Esophagus (tissue), 2 donors: ENCODE measurements at regions not wholly inside any gene's neighbourhood (a gene's known extent, or its start where the extent isn't known, plus 50 kb on each side); places are given as distances from the start of the nearest gene placed in this dataset.
"Not testable (repeated sequence)": the region's sequence is repeated elsewhere in the genome, so short reads cannot be mapped to it uniquely, and the experiment has no call there.

Experiments
- H3K27ac ChIP-seq, 2 donors: one replicate each; pipeline ENCODE4 v1.5.1; 2013; ENCODE audit warnings: low read depth in 2 of 2, mild to moderate bottlenecking in 2 of 2, inconsistent platforms in 1 of 2, low read length in 1 of 2, moderate library complexity in 1 of 2
- H3K27me3 ChIP-seq, 2 donors: one replicate each; pipeline ENCODE4 v1.6.1; 2013; ENCODE audit warnings: low read length in 2 of 2, control low read depth in 1 of 2, mild to moderate bottlenecking in 1 of 2; ENCODE audit not compliant: insufficient read depth in 2 of 2, control insufficient read depth in 1 of 2
- H3K36me3 ChIP-seq, 2 donors: one replicate each; pipeline ENCODE4 v1.6.1; 2013; ENCODE audit warnings: low read length in 1 of 2; ENCODE audit not compliant: control insufficient read depth in 2 of 2, insufficient read depth in 2 of 2
- H3K4me1 ChIP-seq, 2 donors: one replicate each; pipeline ENCODE4 v1.6.1; 2013; ENCODE audit warnings: low read length in 1 of 2; ENCODE audit not compliant: control insufficient read depth in 2 of 2, insufficient read depth in 2 of 2
- H3K4me3 ChIP-seq, 2 donors: one replicate each; pipeline ENCODE4 v1.5.1; 2013; ENCODE audit warnings: low read length in 2 of 2, mild to moderate bottlenecking in 2 of 2, low read depth in 1 of 2, moderate library complexity in 1 of 2
- H3K9me3 ChIP-seq, 2 donors: one replicate each; pipeline ENCODE4 v1.6.1; 2013; ENCODE audit warnings: mild to moderate bottlenecking in 2 of 2, low read depth in 1 of 2, low read length in 1 of 2, moderate library complexity in 1 of 2; ENCODE audit not compliant: control insufficient read depth in 2 of 2, insufficient read depth in 1 of 2
- WGBS, 2 donors: extraction: QIAGEN DNeasy Blood & Tissue Kit; methylation state at CpG; one replicate each; pipeline ENCODE4 v1.1.7; 2013; 5-methylcytosine and 5-hydroxymethylcytosine counted together
- donor health status: healthy with polysubstance abuse.
- donor health status: Bipolar disorder and iron deficiency.

DNA sequence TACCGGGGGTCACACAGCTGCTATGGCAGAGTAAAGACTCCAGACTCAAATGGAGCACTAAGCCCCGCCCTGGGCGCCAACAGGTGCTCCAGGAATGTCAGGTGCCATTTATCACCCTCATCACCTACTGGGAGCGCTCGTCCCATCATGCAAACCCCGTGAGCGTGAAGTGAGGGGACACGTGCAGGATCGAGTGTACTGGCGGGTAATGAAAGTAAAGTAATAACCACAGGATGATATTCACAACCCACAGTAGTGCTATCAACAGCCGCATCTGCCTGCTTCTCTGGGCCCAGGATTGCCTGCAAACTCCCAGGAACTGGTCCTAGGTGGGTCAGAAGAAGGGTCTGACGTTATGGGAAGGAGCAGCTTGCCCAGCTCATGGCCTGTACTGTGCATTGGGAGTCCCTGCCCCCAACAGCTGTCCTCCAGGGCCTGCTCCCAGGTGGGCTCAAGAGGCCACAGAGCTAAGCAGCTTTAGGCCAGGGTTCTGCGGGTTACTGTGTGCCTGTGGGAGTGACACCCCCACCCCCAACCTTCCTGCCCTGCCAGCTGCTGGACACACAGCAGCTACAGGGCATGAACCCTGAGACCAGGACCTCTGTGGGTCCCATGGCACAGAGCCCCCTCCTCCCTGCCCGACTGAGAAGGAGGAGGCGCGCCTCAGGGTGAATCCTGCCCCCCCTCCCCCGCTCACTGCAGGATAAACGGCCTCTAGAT lies 120.5 kb upstream of the SULF2 start:
- 82 to 84% methylated on average over 18 of the region's 18 CpGs for WGBS, 2 donors
- Histone ChIP-seq H3K4me1 (peaks cover 6 to 11% of the 10 kb centered on the region in 2 donors), H3K36me3 (no peaks in the 10 kb centered on the region), H3K9me3 (no peaks in the 10 kb centered on the region), H3K27me3 (peaks cover 0 to 3% of the 10 kb centered on the region in 2 donors), H3K4me3 (no peak overlapping the region), H3K27ac (no peak overlapping the region)

DNA sequence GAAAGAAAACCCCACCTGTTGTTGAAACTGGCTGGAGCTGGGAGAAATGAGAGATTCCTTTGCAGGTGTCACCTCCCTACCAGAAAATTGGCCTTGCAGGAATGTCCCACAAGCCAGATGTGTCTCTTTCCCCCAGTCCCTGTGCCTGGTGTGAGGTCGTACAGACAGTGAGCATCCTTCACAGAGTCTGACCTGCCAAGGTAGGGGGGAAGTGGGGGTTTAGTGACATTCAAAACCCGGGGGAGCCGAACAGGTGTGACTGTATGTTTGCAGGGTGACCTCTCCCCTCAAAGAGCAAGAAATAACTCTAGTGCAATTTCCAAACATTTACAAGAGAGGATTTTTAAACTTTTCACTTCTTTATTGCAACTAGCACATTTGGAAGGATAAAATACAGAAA lies 117.7 kb upstream of the SULF2 start:
- H3K4me1 ChIP-seq, H3K27ac ChIP-seq, H3K4me3 ChIP-seq, H3K9me3 ChIP-seq, H3K36me3 ChIP-seq, H3K27me3 ChIP-seq: not testable (repeated sequence)
- WGBS, 2 donors, result 51 to 67% methylated on average over 3 of the region's 3 CpGs

DNA sequence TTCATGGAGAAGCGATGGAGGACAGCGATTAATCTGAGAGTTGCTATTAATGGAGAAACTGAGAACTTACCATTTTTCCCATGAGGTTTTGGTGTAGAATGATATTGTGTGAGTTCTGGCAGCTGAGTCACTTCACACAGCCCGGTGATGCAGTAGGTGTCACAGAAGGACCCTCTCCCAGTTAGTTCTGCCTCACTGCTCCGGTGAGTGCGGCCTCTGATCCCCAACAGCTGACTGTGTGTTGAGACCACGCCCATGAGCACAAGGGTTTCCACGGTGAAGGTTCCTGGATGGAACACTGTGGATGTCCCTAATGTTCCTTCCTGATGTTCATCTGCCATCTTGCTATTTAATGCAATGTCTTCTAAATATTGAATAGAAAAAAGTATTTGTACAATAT lies 114.0 kb upstream of the SULF2 start:
- H3K9me3 ChIP-seq, H3K36me3 ChIP-seq, H3K27me3 ChIP-seq, H3K4me1 ChIP-seq, H3K4me3 ChIP-seq, H3K27ac ChIP-seq: not testable (repeated sequence)
- no CpG with 5 or more reads among the region's 7 CpGs for WGBS, 2 donors

DNA sequence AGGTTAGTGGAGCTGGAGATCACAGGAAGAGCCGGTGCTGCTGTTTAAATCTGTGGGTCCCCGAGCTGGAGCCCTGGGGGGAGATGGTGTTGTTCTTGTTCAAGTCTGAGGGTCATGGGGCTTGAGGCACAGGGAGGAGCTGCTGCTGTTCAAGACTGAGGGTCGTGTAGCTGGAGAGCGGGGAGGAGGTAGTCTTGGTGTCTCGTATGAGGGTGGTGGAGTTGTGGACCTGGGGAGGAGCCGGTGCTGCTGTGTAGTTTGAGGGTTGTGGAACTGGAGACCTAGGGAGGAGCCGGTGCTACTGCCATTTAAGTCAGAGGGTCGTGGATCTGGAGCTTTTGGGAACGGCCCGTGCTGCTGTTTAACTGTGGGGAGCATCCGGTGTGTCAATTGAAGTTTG lies 112.2 kb upstream of the SULF2 start:
- no peaks in the 10 kb centered on the region for H3K9me3 ChIP-seq
- WGBS, 2 donors, result 86 to 87% methylated on average over 11 of the region's 11 CpGs

DNA sequence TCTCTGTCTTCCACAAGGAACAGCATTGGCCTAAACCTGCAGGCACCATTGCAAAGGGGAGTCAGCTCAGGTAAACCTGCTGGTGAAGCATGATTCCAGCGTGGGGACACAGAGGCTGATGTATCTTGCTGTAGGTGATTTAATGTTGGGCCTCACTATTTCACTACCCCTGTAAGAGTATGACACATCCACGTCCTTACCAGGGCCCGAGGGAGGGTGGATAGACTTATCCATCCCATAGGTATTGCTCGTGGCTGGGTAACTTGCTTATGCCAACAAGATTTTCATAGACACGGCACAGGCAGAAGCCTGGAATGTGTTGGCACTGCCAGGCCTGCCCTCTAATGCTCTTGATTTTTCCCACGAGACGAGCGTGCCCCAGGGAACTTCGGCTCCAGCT lies 107.4 kb upstream of the SULF2 start:
- H3K27me3 ChIP-seq, H3K9me3 ChIP-seq, H3K36me3 ChIP-seq, H3K4me3 ChIP-seq, H3K4me1 ChIP-seq: not testable (repeated sequence)
- 31 to 63% methylated on average over 1 to 4 of the region's 9 CpGs for WGBS, 2 donors
- peak overlapping the region in 1 of 2 donors; percentile 54 for H3K27ac ChIP-seq

More for the DNA sequence above, 112.2 kb upstream of the SULF2 start:
- Histone ChIP-seq H3K4me3 (no peak overlapping the region), H3K36me3 (no peaks in the 10 kb centered on the region), H3K27ac (no peak overlapping the region), H3K27me3 (no peaks in the 10 kb centered on the region), H3K4me1 (no peaks in the 10 kb centered on the region)

DNA sequence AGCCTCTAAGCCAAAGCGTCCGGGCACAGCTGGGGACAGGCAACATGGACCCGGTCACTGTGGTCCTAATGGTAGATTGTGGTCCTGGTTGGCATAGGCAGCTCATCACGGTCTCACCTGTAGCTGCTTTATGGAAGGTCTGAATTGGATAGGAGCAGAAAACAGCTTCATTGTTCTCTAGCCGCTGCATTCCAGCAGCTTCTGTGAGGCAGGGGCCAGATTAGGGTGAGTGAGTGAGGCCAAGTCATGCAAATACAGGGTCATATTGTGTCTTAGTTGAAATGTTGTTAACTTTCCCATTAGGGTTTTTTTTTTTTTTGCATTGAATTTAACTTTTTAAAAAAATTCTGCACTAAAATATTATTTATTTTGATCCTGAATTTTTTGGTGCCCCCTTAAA lies 105.4 kb upstream of the SULF2 start:
- 92 to 95% methylated on average over 4 to 5 of the region's 5 CpGs for WGBS, 2 donors
- not testable (repeated sequence) for H3K4me3 ChIP-seq

DNA sequence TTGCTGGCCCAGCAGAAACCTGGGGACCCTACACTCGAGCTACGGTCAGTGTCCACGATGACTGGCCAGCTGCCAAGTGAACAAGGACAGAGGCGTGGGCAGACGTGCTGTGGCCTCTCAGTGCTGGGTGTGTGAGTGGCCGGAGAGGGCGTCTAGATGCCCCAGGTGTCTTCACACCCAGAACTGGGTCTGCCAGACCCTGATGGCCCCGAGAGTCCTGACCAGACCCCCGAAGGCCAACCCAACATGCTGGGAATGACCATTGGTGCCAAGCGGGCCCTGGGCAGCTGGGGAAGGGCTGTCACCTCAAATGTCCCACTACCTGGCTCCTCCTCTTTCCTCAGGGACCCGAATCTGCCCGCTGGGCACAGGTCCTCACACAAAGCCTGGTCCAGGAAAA lies 104.5 kb upstream of the SULF2 start:
- not testable (repeated sequence) for H3K4me1 ChIP-seq, H3K27me3 ChIP-seq, H3K27ac ChIP-seq, H3K4me3 ChIP-seq, H3K9me3 ChIP-seq, H3K36me3 ChIP-seq
- WGBS, 2 donors, result 71 to 79% methylated on average over 10 to 12 of the region's 12 CpGs

More for the DNA sequence above, 105.4 kb upstream of the SULF2 start:
- H3K27me3 ChIP-seq, H3K36me3 ChIP-seq, H3K9me3 ChIP-seq, H3K4me1 ChIP-seq, H3K27ac ChIP-seq: not testable (repeated sequence)

DNA sequence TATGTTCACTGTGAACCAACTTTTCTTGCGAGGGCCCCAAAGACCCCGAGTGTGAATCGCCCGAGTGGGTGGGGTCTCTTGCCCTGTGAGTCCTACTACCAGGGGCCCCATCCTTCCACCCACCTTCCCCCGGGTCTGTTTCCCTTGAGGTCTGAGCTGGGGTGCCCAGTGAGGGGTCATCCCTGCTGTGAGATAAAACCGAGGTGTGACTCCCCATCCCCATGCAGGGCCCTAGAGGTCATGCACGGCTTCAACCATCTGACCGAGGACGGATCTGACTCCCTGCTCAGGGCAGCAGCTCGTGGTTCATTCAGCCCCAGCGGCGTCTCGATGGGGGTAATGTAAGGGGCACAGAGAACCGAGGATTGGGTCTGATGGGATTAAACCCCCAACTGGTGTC lies 103.1 kb upstream of the SULF2 start:
- H3K9me3 ChIP-seq, result no peaks in the 10 kb centered on the region
- no peaks in the 10 kb centered on the region for H3K27me3 ChIP-seq
- H3K4me1 ChIP-seq, result no peaks in the 10 kb centered on the region
- no peaks in the 10 kb centered on the region for H3K36me3 ChIP-seq
- H3K27ac ChIP-seq, result no peak overlapping the region
- WGBS, 2 donors, result 88 to 90% methylated on average over 14 of the region's 14 CpGs
- H3K4me3 ChIP-seq, result no peak overlapping the region

DNA sequence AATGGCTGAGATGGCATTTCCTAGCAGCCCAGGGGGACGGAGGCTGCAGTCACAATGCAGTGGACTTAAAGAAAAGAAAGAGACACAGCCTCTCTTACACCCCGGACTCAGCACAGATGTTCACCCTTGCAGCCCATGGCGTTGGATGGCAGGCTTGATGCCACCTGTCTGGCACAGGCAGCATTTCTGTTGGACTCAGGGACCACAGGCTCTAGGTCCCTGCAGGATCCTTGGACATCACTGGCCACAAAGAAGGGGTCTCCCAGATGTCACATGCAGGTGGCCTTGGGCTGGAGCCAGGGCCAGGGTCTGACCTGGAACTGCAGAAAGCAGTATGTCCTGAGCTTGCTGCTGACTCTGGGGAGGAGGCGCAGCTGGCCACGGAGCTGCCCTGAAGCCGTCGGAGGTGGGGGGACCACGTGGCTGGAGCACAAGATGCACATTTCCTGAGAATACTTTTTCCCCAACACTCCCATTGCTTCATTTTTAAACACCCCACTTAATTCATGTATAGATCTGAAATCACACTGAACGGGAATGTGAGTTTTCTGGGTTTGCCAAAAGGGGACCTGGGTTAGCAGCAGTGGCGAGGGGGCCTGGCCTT lies 102.3 kb upstream of the SULF2 start:
- H3K27me3 ChIP-seq, result no peaks in the 10 kb centered on the region
- no peak overlapping the region for H3K27ac ChIP-seq
- no peaks in the 10 kb centered on the region for H3K9me3 ChIP-seq
- no peak overlapping the region for H3K4me3 ChIP-seq
- no peaks in the 10 kb centered on the region for H3K36me3 ChIP-seq
- WGBS, 2 donors, result 80 to 88% methylated on average over 10 of the region's 10 CpGs
- no peaks in the 10 kb centered on the region for H3K4me1 ChIP-seq

DNA sequence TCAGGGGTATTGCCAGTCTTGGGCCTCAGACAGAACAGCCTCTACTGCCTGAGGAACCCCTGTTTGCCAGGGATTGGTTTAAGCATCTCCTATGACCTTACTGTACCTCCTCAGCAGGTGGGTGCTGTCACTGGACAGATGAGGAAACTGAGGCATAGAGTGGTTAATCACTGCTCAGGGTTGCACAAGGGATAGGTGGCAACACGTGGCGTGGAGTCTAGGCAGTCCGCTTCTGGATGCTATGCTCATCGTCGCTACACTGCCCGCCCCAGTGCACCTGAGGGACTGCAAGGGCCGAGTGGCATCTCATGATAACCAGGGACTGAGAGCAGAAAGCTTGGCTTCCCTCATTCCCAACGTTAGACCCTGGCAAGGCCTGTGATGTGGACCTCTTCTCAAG lies 101.8 kb upstream of the SULF2 start:
- no peaks in the 10 kb centered on the region for H3K27me3 ChIP-seq
- H3K9me3 ChIP-seq, result no peaks in the 10 kb centered on the region
- H3K4me3 ChIP-seq, result no peak overlapping the region
- no peaks in the 10 kb centered on the region for H3K36me3 ChIP-seq
- no peaks in the 10 kb centered on the region for H3K4me1 ChIP-seq
- 84 to 88% methylated on average over 8 of the region's 8 CpGs for WGBS, 2 donors
- H3K27ac ChIP-seq, result no peak overlapping the region
